COLO668 (cell line): ENCODE measurements at regions not wholly inside any gene's neighbourhood (a gene's known extent, or its start where the extent isn't known, plus 50 kb on each side); places are given as distances from the start of the nearest gene placed in this dataset.
A peak's percentile ranks its signal among the peaks of the same experiment; 100 is the strongest.

Source experiments
- DNase-seq: peaks from one replicate; lab custom pipeline; 2025; ENCODE audit not compliant: unreplicated experiment; lab: John Stamatoyannopoulos, UW

DNA sequence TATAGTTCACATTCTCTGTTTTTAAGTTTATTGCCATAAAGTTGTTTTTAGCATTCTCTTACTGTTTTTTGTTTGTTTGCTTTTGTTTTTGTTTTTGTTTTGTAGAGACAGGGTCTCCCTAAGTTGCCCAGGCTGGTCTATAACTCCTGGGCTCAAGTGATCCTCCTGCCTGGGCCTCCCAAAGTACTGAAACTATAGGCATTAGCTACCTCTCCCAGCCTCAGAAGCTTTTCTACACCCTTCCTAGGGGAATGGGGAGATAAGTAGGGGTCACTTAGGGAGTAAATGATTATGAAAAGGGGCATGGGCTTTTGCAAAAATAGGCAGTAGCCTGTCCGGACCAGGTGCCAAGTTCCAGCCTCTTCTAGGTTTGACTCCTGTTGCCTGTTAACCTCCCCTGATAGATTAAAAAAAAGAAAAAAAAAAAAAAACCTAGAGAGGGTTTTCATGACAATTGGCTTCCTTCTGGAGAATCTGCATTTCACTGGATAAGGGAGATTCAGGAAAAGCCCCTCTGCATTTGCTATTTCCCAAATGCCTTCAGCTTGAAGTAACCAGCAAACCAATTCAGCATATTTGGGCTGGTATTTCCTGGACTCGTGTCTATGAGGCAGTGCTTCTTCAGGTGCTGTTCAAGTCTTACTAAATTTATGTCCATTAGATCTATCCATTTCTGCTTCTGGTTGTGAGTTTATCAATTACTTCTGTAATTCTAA is 216.8 kb downstream of the TM9SF2 start:
- no peak for DNase-seq

DNA sequence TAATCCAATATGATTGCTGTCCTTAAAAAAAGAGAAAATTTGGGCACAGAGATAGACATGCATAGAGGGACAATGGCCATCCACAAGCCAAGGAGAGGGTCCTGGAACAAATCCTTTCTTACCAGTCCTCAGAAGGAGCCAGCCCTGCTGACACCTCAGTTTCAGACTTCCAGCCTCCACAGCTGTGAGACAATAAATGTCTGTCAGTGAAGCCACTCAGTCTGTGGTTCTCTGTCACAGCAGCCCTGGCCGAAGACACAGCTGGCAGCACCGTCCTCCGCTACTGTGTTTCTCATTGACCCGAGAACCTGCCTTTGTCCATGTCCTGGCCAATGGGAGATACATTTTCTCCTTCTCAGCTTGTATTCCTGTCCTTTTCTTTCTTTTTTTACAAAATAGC is 207.9 kb downstream of the TM9SF2 start:
- no peak for DNase-seq

DNA sequence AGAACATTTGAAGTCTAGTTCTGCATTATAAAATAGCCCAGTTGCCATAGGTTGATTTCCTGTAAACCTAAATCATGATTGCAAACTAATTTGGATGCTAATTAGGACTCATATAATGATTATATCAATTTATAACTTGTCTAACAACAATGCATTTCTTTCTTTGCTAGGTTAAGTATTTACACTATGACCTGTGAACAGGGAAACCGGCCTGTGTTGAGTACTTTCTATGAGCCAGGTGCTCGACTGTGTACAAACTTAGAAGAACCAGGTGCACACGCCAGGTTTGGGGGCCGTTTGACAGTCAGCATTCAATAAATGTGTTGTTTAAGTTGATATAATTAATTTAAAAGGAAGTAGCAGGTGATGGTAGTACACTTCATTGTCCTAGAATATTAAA is 203.1 kb downstream of the TM9SF2 start:
- DNase-seq, result peak; percentile 81

DNA sequence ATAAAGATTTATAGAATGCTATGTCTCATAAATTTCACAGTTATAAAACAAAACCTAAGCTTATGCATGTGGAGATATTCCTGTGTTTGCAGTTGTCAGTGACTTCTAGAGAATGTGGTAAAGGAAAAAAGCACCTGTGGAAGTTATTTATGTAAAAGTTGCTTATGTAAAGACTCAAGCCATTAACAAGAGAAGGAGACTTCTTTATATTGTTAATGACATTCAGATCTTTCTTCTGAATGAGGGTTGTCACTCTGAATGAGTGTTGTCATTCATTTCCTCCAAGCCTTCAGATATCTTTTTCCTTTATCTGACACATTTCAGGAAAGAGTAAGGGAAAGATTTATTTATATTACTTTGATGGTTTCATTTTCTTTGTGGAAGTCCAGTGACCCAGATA is 202.6 kb downstream of the TM9SF2 start:
- DNase-seq, result no peak

DNA sequence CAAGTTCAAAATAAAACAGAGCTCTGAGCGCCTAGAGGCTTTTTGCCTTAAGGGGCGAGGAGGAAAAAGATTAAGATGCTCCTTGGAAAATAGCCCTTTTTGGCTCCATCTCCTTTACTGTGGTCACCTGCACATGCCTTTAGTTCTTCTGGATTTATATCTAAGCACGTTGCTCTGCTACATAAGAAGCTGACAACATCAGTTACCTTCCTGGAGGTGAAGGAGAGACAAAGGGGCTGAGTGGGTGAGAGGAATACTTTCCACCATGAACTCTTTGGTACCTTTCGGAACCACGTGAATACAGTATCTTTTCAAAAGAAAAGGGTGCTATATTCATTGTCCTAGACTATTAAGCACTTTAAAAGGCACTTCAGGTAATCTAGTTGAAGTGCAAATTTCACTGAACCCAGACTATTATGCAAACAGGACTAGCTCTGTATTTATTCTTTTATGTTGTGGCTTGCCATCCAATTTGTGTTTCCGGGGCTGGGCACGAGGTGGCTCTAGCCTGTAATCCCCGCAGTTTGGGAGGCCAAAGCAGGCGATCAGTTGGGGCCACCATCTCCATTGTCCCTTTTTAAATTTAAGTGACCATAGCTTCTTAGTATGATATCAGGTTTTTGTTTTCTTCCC is 201.5 kb downstream of the TM9SF2 start:
- peak; percentile 60 for DNase-seq

DNA sequence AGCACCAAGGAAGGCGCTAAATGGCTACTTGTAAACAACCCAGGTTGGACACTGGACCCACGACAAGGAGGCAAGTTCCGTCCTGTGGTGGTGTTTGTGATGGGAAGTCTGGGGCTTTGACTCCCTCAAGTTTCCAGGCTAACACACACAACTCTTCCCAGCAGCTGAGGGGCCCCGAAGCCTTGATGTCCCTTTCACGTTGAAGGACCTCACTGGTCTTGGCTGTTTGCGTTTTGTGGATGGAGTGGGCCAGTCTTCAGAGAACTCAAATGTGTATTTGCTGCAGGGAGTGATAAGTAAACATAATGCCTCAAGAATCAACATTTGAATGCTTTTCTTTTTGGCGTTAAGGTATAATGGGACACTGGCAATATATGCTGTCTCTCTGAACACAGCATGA is 199.2 kb downstream of the TM9SF2 start:
- no peak for DNase-seq

DNA sequence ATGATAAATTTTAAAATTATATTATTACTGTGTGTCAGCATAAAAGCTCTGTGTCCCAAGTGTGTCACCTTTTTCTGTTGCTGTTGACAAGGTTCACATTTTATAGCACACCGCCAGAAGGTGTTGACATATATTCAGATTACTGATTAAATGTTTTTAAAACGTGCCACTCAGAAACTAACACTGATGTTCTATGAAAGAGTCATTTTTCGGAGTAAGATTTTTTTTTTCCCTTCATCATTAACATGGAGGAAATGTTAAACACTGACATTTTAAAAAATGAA is 197.5 kb downstream of the TM9SF2 start:
- DNase-seq, result no peak

DNA sequence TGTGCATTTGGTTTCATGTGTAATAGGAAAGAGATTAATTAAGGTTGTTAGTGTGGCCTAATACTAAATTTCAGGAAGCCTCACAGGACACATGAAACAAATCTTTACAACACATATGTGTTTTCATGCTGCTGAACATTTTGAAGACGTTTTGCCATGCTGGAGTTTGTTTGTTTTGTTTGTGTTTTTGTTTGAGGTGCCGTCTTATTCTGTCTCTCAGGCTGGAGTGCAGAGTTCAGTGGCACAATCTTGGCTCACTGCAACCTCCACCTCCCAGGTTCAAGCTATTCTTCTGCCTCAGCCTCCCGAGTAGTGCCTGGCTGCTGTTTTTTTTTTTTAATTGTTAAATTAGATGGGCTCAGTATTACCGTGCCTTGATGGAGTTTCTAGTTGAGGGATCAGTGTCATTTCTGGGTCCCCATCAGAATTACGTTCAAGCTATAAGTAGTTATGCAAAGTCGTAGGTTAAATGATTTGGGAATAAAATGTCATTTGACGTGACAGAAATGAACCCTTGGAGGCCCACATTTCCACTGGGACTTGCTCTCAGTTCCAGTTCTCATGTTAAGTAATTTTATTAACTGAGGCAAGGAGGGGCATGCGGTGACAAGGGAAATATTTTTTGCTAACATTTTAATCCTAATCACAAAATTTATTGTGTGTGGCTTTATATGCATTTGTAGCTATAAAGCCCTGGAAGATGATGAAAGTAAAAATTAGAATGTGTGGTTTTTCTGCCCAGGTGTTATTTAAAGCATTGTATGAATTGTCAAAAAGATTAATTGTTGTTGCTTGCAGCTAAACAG is 196.9 kb downstream of the TM9SF2 start:
- DNase-seq, result no peak

DNA sequence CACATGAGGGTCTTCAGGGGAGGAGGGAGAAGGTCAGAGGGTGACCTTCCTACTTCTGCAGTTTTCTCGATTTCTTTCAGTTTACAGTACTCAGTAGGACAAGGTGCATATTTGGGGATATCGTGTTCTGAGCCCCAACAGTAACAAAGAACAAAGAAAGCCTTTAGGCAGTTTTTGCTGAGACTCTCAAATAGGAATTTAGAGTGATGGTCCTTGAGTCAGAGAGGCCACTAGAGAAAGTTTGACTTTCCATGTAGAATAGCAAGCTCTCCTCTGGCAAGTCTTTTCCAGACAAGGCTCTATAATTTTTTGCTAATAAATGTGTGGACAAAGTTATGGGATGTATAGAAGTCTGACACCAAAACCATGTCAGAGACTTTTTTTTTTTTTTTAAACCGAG is 194.6 kb downstream of the TM9SF2 start:
- no peak for DNase-seq

DNA sequence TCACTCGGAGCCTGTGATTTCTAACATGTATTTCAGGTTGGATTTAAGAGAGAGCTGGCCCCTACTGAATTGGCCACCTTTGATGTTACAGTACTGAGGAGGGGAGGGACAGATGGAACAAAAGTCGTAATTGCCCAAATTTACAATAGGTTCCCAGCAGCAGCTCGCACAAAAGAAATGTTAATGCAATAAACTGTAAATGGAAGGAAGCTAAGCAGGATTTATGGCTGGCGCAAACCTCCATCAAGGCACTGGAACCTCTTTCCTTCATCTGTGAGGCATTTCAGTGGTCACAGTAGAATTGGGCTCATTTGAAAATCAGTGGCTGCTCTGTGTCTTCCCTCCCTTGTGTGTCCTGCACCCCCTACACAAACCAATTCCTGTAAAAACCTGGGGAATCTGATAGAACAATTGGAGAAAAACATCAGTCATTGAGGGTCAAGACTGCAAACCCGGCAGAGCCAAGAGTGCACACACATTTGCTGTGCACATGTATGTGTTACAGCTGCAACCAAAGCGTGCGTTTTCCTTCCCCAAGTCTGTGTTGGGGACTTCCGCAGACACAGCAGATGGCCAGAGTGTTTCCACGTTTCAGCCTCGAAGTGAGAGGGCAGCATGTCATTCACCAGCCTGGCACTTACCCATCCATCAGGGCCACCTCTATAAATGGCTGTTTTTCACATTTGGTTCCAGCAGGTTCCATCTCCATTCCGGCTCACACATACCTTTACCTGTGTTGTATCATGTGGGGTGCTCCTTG is 192.8 kb downstream of the TM9SF2 start:
- no peak for DNase-seq

DNA sequence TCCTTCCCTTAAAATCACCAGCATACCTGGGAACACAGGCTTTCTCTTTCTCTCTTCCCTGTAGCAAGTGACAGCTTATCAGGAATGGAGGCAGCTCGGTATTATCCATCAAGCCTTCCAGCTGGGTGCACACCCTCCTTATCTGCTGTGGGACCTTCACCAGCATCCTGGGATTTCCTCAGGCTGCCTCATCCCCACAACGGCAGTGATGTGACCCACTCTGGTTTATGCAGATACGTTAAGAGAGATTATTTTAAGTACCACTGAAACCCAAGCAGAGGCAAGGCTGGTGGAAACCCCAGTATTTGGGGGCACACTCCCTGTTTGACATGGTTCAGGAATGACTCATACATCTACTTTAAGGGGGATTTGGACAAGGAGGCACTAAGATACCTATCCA is 192.1 kb downstream of the TM9SF2 start:
- DNase-seq, result no peak

DNA sequence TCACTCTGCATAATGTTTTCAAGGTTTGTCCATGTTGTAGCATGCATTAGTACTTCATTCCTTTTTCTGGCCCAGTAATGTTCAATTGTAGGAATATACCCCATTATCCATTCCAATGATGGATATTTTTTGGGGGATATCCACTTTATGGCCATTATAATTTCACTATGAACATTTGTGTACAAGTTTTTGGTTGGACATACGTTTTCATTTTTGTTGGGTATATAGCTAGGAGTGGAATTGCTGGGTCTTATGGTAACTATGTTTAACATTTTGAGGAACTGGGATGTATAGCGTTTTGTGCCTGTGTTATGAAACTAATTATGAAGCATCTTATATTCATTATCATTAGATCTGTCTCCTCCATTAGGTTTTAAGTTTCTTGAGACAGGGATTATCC is 191.6 kb downstream of the TM9SF2 start:
- no peak for DNase-seq

DNA sequence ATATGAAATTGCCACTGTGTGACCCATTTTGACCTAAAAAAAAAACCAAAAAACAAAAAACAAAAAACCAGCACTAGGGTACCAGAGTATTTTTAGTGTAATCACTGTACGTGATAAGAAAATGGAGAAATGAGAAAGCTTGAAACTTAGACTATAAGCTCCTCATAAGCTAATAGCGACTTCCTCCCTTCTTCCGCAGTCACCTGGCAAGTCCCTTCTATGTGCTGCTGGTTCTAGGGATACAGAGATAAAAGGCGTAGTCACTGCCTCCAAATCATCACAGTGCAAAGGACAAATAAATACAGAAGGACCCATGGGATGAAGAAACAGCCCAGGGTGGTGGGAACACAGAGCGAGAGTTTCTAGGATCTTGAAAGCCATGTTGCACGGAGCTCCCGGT is 190.3 kb downstream of the TM9SF2 start:
- DNase-seq, result no peak

DNA sequence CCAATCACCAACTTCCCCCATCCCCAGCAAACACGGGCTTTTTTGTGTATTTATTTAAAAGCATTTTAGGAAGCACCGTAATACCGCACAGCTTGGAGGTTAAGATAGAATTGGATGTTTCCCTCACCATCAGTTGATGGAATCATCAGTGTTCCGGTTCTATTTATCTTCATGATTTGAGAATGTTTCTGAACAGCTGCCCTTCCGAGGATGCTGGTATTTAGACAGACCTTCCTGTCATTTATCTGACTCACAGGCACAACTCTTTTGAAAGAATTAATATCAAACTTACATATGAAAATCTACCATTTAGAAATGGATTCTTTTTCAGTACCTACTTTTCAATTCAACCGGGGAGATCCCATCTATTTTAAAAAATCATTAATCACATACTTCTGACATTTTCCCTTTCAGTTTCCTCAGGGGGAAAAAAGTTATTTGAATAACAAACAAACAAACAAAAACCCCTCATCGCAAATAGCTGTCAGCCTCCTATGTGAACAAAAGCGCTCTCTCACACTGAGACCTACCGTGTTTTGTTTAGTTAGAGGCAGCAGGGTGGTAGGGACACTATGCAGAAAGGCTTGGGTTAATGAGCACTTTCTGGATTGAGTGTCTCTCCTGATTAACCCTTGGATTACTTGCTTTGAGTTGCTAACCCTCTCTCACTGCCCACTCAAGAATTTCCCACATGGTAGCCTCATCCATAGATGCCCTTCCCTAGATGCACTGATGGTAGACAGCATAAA is 189.3 kb downstream of the TM9SF2 start:
- no peak for DNase-seq

DNA sequence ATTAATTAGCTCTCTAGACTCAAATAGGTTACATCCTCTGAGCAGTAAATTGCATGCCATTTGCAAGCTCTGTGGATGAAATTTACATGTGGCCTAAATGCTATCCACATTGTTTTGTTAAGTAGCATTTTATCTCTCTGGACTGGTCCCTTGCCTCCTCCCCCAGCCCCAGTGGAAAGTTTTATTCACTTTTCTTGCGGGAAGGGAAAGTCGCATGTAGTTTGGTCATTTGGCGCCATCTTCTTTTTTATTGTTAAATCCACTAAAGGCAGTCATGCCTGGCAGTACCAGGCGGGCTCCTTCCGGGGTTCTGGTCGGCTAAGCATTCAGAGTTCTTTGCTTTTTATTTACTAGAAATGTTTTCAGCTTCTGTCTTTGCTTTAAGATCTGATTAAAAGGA is 188.7 kb downstream of the TM9SF2 start:
- no peak for DNase-seq

DNA sequence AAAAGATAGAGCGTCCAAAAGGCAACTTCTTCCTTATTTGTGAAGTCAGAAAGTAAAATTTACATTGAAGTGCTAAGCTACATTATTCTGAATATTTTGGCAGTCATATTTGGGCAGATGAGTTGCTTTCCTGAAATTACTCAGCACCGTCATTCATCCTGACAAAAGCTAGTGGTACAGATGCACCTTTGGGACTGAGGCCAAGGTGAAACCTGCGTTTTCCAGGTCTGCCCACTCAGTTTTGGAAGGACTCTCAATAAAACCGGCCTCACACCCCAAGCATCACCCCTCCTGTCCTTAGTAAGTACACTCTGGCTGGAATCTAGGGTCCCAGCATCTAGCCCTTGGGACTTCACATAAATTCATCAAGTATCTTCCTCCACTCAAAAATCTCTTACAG is 187.5 kb downstream of the TM9SF2 start:
- DNase-seq, result no peak

DNA sequence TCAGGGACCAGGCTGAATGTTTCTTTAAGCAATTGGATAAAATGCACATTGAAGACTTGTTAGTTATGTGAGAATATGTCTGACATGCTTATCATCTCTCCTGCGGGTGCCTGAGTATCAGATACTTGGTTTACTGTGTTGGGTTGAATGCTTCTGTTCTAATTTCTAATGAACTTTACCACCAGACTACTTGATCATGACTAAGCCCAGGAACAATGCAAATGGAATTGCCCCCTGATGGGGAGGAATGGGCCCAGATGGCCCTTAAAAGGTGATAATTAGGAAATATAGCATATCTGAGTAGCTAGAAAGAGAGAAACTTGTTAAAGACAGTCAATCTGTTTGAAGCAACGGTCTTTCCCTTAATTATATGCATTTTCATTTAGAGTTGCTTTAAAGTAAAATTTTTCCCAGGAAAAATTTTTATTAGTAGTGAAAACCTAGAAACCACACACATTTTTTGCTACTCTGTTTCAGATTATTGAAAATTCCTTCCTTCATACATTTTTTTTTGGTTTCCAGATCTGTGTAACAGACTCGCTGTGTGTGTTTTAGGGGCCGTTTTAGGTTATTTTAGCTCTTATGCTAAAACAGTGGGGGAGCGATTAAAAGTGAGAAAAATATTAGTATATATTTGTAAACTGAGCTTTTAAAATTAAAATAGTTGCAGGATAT is 186.6 kb downstream of the TM9SF2 start:
- DNase-seq, result no peak

DNA sequence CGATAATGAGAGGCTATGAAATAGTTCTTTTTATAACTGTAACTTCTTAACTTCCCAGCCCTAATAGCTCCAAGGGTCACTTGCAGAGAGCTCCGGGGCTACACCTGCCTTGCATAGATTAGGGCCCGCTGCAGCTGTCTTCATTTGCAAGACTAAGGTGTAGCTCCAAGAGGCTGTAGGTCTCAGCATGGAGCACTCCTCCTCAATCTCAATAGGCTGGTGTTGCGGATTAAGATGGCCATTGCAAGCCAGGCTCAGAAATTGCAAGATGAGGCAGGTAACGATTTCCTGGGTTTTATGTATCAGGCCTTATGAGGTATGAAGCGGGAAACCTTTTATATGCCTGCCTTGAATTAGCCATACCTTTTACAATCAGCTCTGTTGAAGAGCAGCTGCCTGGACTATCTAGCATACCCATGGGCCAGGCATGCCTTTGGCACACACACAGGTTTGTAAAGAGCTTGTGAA is 185.7 kb downstream of the TM9SF2 start:
- no peak for DNase-seq

DNA sequence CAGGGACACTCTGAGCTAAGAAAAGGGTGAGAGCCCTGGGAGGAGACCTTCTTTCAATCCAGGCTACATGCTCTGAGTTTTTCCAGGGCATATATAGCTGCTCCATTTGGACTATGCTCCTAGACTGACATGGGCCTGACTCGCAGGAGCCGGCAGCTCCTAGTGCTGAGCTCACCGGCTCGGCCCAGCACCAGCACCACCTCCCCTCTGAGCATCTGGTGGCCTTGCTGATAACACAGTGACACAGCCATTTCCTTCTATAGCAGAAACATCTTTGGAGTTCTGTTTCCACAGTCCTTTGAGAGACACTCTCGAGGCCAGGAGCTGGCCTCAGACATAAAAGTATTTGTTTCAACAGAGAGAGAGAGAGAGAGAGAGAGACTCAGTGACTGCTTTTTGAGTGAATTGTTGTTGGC is 184.9 kb downstream of the TM9SF2 start:
- no peak for DNase-seq

DNA sequence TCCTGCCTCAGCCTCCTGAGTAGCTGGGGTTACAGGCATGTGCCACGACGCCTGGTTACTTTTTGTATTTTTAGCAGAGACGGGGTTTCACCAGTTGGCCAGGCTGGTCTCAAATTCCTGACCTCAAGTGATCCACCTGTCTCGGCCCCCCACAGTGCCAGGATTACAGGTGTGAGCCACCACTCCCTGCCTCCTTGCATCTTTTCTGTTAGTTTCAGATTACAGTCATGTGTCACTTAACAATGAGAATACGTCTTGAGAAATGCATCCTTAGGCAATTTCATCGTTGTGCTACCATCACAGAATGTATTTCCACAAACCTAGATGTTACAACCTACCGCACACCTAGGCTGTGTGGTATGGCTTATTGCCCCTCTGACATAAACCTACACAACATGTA is 180.4 kb downstream of the TM9SF2 start:
- no peak for DNase-seq
